Omental fat pad (tissue), 1 donor: ENCODE measurements at regions not wholly inside any gene's neighbourhood (a gene's known extent, or its start where the extent isn't known, plus 50 kb on each side); places are given as distances from the start of the nearest gene placed in this dataset. TPM values are rescaled to one million over a fixed set of nuclear protein-coding genes. Genes with fewer than 3 reads are reported as not detected.

Experiments used
- small RNA-seq: library from RNA; depleted of rRNA; stranded (forward); fragments of <200 nt; gene quantifications from one replicate; pipeline ENCODE3, GENCODE V24; 2016

Small RNA genes lying in the stretch of these regions (small RNA-seq; reads per million reads assigned to genes)
- not detected for gene AC004852.1
- not detected for gene AC009945.1
- gene RF00012: not detected
- not detected for gene RF00019
